ENCODE measurements at regions not wholly inside any gene's neighbourhood (a gene's known extent, or its start where the extent isn't known, plus 50 kb on each side); places are given as distances from the start of the nearest gene placed in this dataset.

DNA sequence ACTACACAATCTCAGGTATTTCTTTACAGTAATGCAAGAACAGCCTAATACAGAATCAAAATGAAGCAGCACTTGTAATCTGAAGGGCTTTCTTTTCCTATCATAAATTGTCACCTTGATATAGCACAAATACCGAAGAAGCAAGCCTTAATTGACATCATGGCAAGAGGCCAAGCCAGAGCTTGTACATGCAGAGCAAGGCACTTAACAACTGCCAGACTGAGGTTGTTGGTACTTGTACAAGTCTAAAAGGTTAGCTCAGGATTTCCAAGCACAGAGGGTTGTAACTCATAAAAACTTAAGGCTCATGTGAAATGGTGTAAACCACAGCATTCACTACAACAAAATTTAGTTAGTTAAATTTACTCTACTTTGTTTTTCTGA, 158.8 kb upstream of the SPEF2 start:
- TF ChIP-seq POLR2A (IDR thresholded peaks at IDR 0.05; ENCODE audit: low read depth, low read length) (no peak), TAF1 (IDR thresholded peaks at IDR 0.05; ENCODE audit: borderline replicate concordance, low read depth, low read length) (no peak)
